WI38 (cell line): ENCODE measurements at regions not wholly inside any gene's neighbourhood (a gene's known extent, or its start where the extent isn't known, plus 50 kb on each side); places are given as distances from the start of the nearest gene placed in this dataset.

ENCODE experiments used
- H3K4me3 ChIP-seq: 2 replicates; pipeline ENCODE4 v1.5.1; 2011; ENCODE audit warnings: low read depth, mild to moderate bottlenecking, control low read depth, low read length
- TF ChIP-seq, protein P1 (sequence below): IDR thresholded peaks from 2 replicates; pipeline ENCODE4 v1.5.1; 2012; ENCODE audit warnings: low read depth, mild to moderate bottlenecking, control low read depth, low read length

DNA sequence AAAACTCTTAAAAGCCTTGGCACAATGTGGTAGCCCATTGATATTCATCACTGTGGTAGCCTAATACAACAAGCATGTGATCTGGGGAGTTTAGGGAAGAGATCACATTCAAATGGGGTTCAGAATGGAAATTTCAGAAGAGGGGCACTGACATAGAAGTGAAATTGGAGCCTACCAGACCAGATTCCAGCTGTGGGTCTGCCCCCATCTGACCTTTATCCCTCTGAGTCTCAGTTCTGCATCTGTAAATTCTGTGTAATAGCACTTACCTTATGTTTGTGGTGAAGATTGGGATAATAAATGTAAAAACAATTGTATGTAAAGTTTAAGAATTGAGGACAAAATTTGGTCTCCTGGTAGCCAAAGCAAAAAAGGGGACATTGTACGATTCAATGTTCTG is 320.4 kb upstream of the BOD1L1 start:
- H3K4me3 ChIP-seq = no peak overlapping the region
- TF ChIP-seq, protein P1, sequence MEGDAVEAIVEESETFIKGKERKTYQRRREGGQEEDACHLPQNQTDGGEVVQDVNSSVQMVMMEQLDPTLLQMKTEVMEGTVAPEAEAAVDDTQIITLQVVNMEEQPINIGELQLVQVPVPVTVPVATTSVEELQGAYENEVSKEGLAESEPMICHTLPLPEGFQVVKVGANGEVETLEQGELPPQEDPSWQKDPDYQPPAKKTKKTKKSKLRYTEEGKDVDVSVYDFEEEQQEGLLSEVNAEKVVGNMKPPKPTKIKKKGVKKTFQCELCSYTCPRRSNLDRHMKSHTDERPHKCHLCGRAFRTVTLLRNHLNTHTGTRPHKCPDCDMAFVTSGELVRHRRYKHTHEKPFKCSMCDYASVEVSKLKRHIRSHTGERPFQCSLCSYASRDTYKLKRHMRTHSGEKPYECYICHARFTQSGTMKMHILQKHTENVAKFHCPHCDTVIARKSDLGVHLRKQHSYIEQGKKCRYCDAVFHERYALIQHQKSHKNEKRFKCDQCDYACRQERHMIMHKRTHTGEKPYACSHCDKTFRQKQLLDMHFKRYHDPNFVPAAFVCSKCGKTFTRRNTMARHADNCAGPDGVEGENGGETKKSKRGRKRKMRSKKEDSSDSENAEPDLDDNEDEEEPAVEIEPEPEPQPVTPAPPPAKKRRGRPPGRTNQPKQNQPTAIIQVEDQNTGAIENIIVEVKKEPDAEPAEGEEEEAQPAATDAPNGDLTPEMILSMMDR = no peak

DNA sequence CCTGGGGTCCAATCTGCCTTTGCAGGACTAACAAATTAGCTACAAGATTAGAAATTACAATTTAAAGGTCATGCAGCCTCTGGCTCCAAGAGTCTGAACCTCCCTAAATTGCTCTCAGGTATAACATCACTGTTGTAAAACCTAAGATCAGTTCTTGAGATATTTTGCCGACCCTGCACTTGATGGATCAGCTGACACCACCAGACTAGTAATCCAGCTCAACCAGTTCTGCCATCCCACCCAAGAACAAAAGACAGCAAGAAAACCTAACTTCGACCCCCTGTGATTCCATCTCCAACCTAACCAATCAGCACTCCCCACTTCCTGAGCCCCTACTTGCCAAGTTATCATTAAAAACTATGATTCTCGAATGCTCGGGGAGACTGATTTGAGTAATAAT is 323.0 kb upstream of the BOD1L1 start:
- TF ChIP-seq, protein P1 = no peak
- H3K4me3 ChIP-seq = no peak overlapping the region

DNA sequence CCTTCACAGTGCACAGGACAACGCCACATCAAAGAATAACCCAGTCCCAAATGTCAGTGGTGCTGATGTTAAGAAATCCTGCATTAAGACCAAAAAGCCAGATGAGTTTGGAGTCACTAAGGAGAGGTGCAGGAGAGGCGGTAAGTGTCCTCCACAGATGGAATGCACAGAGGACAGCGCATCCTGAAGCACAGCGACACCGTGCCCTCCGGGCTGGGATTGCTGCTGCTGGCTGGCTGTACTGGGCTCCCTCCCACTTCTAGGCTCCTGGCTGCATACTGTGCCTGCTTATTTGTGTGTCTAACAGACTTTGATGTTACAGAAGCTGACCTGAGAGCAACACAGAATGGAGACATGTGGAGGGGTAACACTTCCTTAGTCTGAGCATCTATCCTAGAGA is 325.6 kb upstream of the BOD1L1 start:
- TF ChIP-seq, protein P1 = no peak
- no peak overlapping the region for H3K4me3 ChIP-seq

DNA sequence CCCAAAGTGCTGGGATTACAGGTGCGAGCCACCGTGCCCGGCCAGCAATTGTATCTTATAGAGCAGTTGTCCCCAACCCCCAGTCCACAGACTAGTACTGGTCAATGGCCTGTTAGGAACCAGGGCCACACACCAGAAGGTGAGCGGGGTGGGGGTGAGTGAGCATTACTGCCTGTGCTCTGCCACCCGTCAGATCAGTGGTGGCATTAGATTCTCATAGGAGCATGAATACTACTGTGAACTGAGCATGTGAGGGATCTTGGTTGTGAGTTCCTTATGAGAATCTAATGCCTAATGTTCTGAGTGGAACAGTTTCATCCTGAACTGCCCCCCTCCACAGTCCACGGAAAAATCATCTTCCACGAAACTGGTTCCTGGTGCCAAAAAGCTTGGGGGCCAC is 328.0 kb upstream of the BOD1L1 start:
- no peak overlapping the region for H3K4me3 ChIP-seq
- TF ChIP-seq, protein P1 = no peak

DNA sequence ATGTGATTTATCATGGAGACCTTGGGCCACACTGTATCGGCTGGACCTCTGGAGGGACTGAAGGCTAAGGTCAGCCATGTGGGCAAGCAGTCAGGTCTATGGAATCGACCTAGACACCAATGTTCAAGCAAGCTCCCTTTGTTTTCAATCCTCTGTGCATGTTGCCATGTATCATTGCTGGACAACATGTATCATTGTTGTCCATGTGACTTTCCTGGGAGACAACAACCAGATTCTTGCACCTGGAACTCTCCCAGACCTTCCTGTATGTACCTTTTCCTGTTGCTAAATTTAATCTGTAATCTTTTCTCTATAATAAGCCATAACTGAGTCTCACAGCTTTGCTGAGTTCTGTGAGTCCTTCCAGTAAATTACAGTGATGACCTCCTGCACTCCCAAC is 329.4 kb upstream of the BOD1L1 start:
- TF ChIP-seq, protein P1 = no peak
- no peak overlapping the region for H3K4me3 ChIP-seq

DNA sequence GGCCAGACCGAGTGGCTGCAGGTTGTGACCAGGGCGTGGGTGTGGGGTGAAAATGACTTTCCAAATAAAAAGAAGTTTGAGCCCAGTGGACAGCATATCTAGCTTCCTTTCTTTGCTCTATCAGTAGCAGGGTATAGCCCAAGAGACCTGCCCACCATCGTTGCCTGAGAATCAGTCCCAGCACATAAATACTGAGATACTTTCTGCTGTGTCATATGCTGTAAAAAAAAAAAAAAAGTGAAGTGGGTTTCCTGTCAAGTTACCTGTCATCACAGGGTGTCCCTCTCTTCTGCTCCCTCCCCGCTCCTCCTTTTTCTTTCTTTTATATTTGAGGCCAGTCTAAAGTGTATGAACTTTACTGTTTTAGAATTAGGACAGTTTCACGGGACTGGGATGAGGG is 330.3 kb upstream of the BOD1L1 start:
- no peak overlapping the region for H3K4me3 ChIP-seq
- TF ChIP-seq, protein P1 = no peak

DNA sequence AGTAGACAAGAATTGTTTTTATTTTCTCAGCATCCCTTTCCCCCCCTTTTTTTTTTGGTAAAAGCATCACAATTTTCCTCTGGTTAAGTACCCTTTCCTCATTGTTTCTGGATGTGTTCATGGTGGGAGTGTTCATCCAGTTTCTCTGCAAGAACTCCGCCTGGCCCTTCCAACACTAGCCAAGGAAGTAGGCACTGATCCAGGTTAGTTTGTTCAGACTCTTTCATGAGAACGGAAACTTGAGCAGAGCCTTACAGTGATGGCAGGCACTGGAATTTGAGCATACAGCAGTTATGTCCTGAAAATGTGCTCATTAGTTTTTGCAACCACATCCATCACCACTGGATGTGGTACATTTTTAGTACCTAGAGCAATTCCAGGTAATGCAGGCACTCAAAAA is 336.1 kb upstream of the BOD1L1 start:
- TF ChIP-seq, protein P1 = no peak
- no peak overlapping the region for H3K4me3 ChIP-seq
